Fibroblast of lung (primary cell): ENCODE measurements at regions not wholly inside any gene's neighbourhood (a gene's known extent, or its start where the extent isn't known, plus 50 kb on each side); places are given as distances from the start of the nearest gene placed in this dataset.

ENCODE experiments used
- EZH2 ChIP-seq: IDR thresholded peaks from 2 replicates; pipeline ENCODE4 v1.5.1; 2012; ENCODE audit warnings: low read length, control low read depth, mild to moderate bottlenecking; ENCODE audit errors: missing control alignments
- TF ChIP-seq, protein P1 (sequence below), 2 donors: IDR thresholded peaks in 1 of 2; conservative IDR thresholded peaks in 1 of 2; 1 replicate in 1 of 2; 2 replicates in 1 of 2; pipeline ENCODE4 v1.5.1; 2011 to 2012; ENCODE audit warnings: low read length in 2 of 2, control low read depth in 1 of 2, inconsistent platforms in 1 of 2, low read depth in 1 of 2, mild to moderate bottlenecking in 1 of 2

DNA sequence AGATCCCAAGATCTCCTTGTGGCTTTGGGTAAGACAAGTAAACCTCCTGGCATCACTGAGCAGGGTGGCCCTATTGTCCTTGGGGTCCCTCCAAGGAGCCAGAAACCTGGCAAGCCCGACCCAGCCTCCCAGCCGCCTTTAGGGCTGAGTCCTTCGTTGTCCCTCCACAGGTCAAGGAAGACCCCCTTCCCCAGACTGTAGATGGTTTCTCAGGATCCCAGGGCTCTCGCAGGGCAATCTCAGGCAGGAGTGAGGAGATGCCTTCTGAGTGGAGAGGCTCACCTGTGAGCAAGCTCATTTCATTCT is 71.6 kb upstream of the CSF3R start:
- TF ChIP-seq, protein P1, sequence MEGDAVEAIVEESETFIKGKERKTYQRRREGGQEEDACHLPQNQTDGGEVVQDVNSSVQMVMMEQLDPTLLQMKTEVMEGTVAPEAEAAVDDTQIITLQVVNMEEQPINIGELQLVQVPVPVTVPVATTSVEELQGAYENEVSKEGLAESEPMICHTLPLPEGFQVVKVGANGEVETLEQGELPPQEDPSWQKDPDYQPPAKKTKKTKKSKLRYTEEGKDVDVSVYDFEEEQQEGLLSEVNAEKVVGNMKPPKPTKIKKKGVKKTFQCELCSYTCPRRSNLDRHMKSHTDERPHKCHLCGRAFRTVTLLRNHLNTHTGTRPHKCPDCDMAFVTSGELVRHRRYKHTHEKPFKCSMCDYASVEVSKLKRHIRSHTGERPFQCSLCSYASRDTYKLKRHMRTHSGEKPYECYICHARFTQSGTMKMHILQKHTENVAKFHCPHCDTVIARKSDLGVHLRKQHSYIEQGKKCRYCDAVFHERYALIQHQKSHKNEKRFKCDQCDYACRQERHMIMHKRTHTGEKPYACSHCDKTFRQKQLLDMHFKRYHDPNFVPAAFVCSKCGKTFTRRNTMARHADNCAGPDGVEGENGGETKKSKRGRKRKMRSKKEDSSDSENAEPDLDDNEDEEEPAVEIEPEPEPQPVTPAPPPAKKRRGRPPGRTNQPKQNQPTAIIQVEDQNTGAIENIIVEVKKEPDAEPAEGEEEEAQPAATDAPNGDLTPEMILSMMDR (conservative IDR thresholded peaks at IDR 0.05 in 1 of 2, IDR thresholded peaks at IDR 0.05 in 1 of 2; ENCODE audit: low read depth in 1 of 2, low read length in 2 of 2), result no peak
- no peak for TF ChIP-seq EZH2
